Heart left ventricle (tissue), 16 donors: ENCODE measurements at regions not wholly inside any gene's neighbourhood (a gene's known extent, or its start where the extent isn't known, plus 50 kb on each side); places are given as distances from the start of the nearest gene placed in this dataset.
"Not testable (repeated sequence)": the region's sequence is repeated elsewhere in the genome, so short reads cannot be mapped to it uniquely, and the experiment has no call there.

ENCODE experiments used
- ATAC-seq, 4 donors: fragments of 200-7000 bp; cut with Tn5 transposase; one replicate each; pipeline ENCODE4 v1.9.1; 2020 to 2022; ENCODE audit warnings: moderate library complexity in 4 of 4, mild to moderate bottlenecking in 3 of 4, moderate number of reproducible peaks in 1 of 4
- DNase-seq, 5 donors: peaks; one replicate each; pipeline ENCODE4 v3.0.0-alpha.2; 2020
- H3K27ac ChIP-seq, 12 donors: fragments of 200-600 bp; sonication (generic) in 4 of 12; one replicate each; pipeline versions ENCODE4 v1.5.0 to v1.8.0; 2016 to 2022; ENCODE audit warnings: mild to moderate bottlenecking in 2 of 12
- H3K27me3 ChIP-seq, 9 donors: fragments of 200-600 bp; sonication (generic) in 2 of 9; one replicate each; pipeline versions ENCODE4 v1.5.1 to v1.8.0; 2016 to 2022; ENCODE audit warnings: mild to moderate bottlenecking in 3 of 9
- H3K36me3 ChIP-seq, 9 donors: fragments of 200-600 bp; sonication (generic) in 2 of 9; one replicate each; pipeline versions ENCODE4 v1.5.0 to v1.8.0; 2018 to 2022; ENCODE audit warnings: mild to moderate bottlenecking in 2 of 9
- H3K4me1 ChIP-seq, 12 donors: fragments of 200-600 bp; sonication (generic) in 4 of 12; one replicate each; pipeline versions ENCODE4 v1.5.0 to v1.8.0; 2016 to 2022; ENCODE audit warnings: mild to moderate bottlenecking in 3 of 12
- H3K4me3 ChIP-seq, 12 donors: fragments of 200-600 bp; sonication (generic) in 4 of 12; one replicate each; pipeline versions ENCODE4 v1.5.0 to v1.8.0; 2017 to 2022; ENCODE audit warnings: mild to moderate bottlenecking in 9 of 12, moderate library complexity in 4 of 12
- H3K9me3 ChIP-seq, 12 donors: fragments of 200-600 bp; sonication (generic) in 4 of 12; one replicate each; pipeline versions ENCODE4 v1.5.0 to v1.8.0; 2016 to 2022; ENCODE audit warnings: mild to moderate bottlenecking in 1 of 12
- CTCF ChIP-seq, 12 donors: fragments of 200-600 bp; sonication (generic) in 4 of 12; IDR thresholded peaks; one replicate each; pipeline versions ENCODE4 v1.5.0 to v1.8.0; 2018 to 2022; ENCODE audit warnings: antibody characterized with exemption in 12 of 12, mild to moderate bottlenecking in 5 of 12
- POLR2A ChIP-seq, 2 donors: fragments of 450-650 bp; IDR thresholded peaks; one replicate each; pipeline ENCODE4 v1.6.1; 2017; ENCODE audit warnings: antibody characterized with exemption in 2 of 2, mild to moderate bottlenecking in 2 of 2, moderate library complexity in 2 of 2
- WGBS, 4 donors: extraction: QIAGEN DNeasy Blood & Tissue Kit in 2 of 4; methylation state at CpG; one replicate each; pipeline versions ENCODE4 v1.1.5 to v1.1.7; 2013 to 2018; 5-methylcytosine and 5-hydroxymethylcytosine counted together
- intact Hi-C, 10 donors: fragments of 100-400 bp; cut with DNase I; formaldehyde crosslinking; loops; one replicate each; pipeline versions ENCODE4 v1.11.1 to v1.14.2; 2022
- donor health status: ischemic (EF 13 %, LVEDD 7.1; RV severe dilation, severe dysfunction).
- donor health status: healthy with polysubstance abuse.
- donor health status: DM: no; HTN: yes; CAD: no.
- donor health status: DM: no; HTN: no; CAD: no.
- donor health status: ischemic (EF 25% LVEDD 6.9; RV normal size, moderate dysfunction).
- donor health status: ischemic (EF 25% LVEDD 5.7; RV mildly dilated, moderate dysfunction).
- donor health status: healthy.
- donor health status: DM: yes; HTN: yes; CAD: no.
- donor health status: ischemic (EF 35%, LVEDD 5.7; RV mildly dilated, moderate dysfunction).
- donor health status: nonischemic (EF 11% LVEDD 7.7; RV severe dilation, severe dysfunction).
- donor health status: DM: yes; HTN: yes; CAD: no.
- donor health status: PGD.
- donor health status: ischemic (EF 29% LVEDD 5.4; RV normal size, mild dysfunction).
- donor health status: nonischemic (EF 23%, LVEDD 6.1; RV moderate dilation, normal function).

- no peak for TF ChIP-seq POLR2A (IDR thresholded peaks at IDR 0.05)
- no peak for TF ChIP-seq CTCF (IDR thresholded peaks at IDR 0.05)
- DNase-seq, result no peak
- H3K36me3 ChIP-seq, result no peaks in the 10 kb centered on the region
- peaks cover 0 to 34% (median 8%) of the 10 kb centered on the region in 12 donors for H3K4me1 ChIP-seq
- H3K27ac ChIP-seq, result no peak overlapping the region
- WGBS, 4 donors, result 72 to 82% (median 76%) methylated on average over 2 of the region's 2 CpGs
- no peak for ATAC-seq
- no peak overlapping the region for H3K4me3 ChIP-seq
- peaks cover 0 to 4% (median 0%) of the 10 kb centered on the region in 12 donors for H3K9me3 ChIP-seq
- H3K27me3 ChIP-seq, result no peaks in the 10 kb centered on the region
- intact Hi-C loops, result loop anchor here in 1 of 10 donors (10.0 kb wide), 1 partner anchor 67 kb away; no protein-coding TSS in a partner anchor
Observed at GRCh38 chr5:115452083-115452482, 92.5 kb downstream of the FEM1C start.

GRCh38 chr5:115450741-115451140 lies 93.8 kb downstream of the FEM1C start:
- H3K27ac ChIP-seq, result peak overlapping the region in 5 of 12 donors; percentile 7 to 69 (median 21)
- H3K27me3 ChIP-seq, result no peaks in the 10 kb centered on the region
- 58 to 84% (median 68%) methylated on average over 1 of the region's 1 CpG for WGBS, 4 donors
- peaks cover 0 to 33% (median 8%) of the 10 kb centered on the region in 12 donors for H3K4me1 ChIP-seq
- no peak for DNase-seq
- H3K36me3 ChIP-seq, result no peaks in the 10 kb centered on the region
- H3K9me3 ChIP-seq, result peaks cover 0 to 6% (median 0%) of the 10 kb centered on the region in 12 donors
- TF ChIP-seq POLR2A (IDR thresholded peaks at IDR 0.05), result no peak
- TF ChIP-seq CTCF (IDR thresholded peaks at IDR 0.05), result no peak
- intact Hi-C loops, result loop anchor here in 1 of 10 donors (10.0 kb wide), 1 partner anchor 66 kb away; no protein-coding TSS in a partner anchor
- no peak for ATAC-seq
- no peak overlapping the region for H3K4me3 ChIP-seq

GRCh38 chr5:115448630-115449029 lies 95.9 kb downstream of the FEM1C start:
- H3K36me3 ChIP-seq, H3K9me3 ChIP-seq, intact Hi-C loops, ATAC-seq, H3K27me3 ChIP-seq, H3K4me3 ChIP-seq, H3K27ac ChIP-seq, DNase-seq: not testable (repeated sequence)
- peaks cover 0 to 18% (median 2%) of the 10 kb centered on the region in 12 donors for H3K4me1 ChIP-seq
- WGBS, 4 donors, result 73 to 79% (median 76%) methylated on average over 6 to 7 of the region's 7 CpGs

GRCh38 chr5:115440782-115441451 lies 103.7 kb downstream of the FEM1C start:
- no peak for DNase-seq
- H3K27ac ChIP-seq, result no peak overlapping the region
- ATAC-seq, result no peak
- no peak for TF ChIP-seq CTCF (IDR thresholded peaks at IDR 0.05)
- TF ChIP-seq POLR2A (IDR thresholded peaks at IDR 0.05), result no peak
- H3K36me3 ChIP-seq, result no peaks in the 10 kb centered on the region
- no peak overlapping the region for H3K4me3 ChIP-seq
- peaks cover 0 to 6% (median 0%) of the 10 kb centered on the region in 12 donors for H3K4me1 ChIP-seq
- intact Hi-C loops, result no loop called here
- peaks cover 0 to 28% (median 4%) of the 10 kb centered on the region in 12 donors for H3K9me3 ChIP-seq
- no peaks in the 10 kb centered on the region for H3K27me3 ChIP-seq
- 86 to 94% (median 88%) methylated on average over 2 of the region's 2 CpGs for WGBS, 4 donors
